Activated CD4-positive, alpha-beta T cell treated with anti-CD3 and anti-CD28 coated beads for 48 hours (primary cell): ENCODE measurements at regions not wholly inside any gene's neighbourhood (a gene's known extent, or its start where the extent isn't known, plus 50 kb on each side); places are given as distances from the start of the nearest gene placed in this dataset.

ENCODE experiments used
- DNase-seq: peaks from one replicate; pipeline ENCODE4 v3.0.0-alpha.2; 2020

DNA sequence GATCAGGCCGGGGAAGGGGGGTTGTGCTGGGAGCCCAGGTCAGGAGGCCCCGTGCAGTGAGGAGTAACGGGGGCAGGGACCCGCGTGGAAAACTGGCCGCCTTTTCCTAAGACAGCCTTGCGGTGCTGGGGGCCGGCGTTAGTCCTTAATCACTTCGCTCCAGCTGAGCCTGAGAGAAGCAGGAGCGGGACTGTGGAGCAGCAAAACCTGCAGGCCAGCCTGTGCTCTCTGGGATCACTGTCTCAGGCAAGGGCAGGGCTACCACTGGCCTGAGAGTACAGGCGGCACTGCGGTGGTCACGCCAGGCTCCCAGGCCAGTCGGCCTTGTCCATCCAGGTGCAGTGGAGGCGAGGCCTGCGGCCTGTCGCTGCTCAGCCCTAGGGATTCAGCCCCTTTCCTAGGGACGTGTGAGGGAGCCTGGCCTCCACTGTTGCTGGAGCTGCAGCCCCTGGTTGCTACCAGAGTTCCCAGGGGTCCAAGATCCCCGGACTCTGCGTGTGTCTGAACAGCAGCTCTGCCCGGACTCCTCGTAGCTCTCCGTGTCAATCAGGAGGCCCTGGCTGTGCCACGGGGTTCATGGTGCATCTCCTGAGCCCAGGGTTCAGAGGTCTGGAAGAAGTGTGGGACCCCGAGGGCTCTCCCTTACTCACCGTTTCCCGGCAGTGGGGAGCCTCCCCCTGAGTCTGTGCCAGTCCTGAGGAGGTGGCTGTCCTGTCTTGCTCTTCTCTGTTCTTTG is 2141.7 kb upstream of the TENM3 start:
- DNase-seq, result no peak

DNA sequence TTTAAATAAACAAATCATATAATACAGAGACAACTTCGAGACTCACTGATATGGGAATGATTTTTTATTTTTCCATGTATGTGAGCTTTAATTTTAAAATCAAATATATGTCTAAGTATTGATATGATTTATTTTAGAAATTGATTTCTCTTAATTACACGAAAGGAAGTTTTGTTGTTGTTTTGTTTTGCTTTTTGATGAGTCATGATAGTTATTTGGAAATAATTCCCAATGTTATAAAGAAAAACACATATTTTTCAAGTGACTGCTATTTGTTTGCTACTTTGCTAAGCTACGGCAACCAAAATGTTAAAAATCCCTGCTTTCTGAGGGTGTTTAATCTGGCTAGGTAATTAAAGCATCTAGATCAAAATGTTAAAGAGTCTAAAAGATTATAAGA is 2139.4 kb upstream of the TENM3 start:
- no peak for DNase-seq

DNA sequence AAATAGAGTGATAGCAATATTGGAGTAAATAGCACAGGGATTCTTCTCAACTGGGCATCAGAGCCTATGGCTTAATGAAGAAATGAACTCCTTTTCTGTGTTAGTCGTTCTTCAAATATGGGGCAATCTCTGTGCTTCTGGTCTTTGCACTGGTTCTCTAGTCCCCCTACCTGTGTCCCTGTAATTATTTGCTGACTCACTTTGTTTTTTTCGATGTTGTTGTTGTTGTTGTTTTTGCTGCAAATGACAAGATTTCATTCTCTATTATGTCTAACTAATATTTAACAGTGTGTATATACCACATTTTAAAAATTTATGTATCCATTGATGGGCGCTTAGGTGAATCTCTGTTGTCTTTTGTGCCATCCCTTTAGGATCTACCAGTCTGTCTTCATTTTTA is 2137.8 kb upstream of the TENM3 start:
- DNase-seq, result no peak

DNA sequence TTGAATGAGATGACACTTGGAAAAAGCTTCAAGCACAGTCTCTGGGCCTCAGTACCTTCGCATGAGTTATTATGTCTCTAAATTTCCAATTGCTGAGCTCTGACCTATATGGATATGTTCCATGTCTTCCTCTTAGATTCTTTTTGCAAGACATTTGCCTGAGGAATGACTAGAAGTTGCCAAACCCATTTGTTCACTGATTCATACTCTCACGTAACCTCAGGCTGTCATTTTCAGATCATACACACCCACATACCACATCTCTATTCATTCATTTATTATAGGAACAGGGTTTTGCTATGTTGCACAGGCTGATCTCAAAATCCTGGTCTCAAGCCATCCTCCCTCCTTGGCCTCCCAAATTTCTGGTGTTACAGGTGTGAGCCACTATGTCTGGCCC is 2137.1 kb upstream of the TENM3 start:
- DNase-seq, result no peak

DNA sequence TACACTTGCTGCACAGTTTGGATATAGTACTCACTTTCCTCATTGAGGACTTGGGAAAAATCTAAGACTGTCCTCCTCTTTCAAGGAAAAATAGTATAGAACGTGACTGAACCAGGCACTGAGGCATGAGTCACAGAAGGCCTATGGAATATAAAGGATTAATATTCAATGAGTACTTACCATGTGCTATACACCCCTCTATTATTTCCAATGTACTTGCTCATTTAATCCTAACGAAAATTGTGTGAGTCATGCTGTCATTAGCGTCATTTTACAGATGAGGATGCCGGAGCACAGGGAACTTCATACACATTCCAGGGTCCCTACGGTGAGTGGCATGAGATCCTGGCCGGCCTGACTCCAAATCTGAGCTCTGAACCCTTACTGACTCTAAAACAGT is 2136.2 kb upstream of the TENM3 start:
- no peak for DNase-seq

DNA sequence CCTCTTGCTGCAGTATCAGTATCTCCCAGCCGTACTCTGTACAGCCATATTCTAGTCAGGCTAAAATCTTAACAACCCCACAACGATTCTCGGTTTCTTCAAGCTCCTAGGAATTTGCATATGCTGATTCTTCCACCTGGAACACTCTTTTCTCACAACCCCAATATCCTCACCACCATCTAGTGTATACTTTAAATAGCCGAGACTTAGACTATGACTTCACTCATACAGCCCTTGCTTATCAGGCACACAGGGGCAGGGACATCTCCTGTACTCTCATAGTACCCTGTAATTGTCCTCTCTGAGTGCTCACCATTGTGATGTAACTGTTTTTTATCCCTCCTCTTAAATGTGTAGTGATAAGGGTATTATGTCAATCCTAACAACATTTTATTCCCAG is 2126.4 kb upstream of the TENM3 start:
- no peak for DNase-seq

DNA sequence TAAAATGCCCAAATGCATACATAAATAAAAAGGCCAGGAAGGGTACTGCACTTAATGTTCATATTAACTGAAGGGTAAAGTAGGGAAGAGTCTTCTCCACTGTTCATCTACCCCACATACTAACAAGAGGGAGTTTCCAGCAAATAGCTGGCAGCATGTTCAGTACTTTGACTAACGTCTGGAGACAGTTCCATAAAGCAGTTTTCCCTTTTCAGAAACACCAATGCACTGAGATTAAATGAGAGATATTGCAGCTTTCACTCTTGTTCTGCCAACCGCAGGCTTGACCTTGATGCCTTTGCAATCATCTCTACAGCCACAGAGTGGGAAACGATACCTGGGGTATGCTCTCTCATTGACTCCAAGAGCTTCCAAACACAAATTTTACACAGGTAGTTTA is 2123.1 kb upstream of the TENM3 start:
- no peak for DNase-seq

DNA sequence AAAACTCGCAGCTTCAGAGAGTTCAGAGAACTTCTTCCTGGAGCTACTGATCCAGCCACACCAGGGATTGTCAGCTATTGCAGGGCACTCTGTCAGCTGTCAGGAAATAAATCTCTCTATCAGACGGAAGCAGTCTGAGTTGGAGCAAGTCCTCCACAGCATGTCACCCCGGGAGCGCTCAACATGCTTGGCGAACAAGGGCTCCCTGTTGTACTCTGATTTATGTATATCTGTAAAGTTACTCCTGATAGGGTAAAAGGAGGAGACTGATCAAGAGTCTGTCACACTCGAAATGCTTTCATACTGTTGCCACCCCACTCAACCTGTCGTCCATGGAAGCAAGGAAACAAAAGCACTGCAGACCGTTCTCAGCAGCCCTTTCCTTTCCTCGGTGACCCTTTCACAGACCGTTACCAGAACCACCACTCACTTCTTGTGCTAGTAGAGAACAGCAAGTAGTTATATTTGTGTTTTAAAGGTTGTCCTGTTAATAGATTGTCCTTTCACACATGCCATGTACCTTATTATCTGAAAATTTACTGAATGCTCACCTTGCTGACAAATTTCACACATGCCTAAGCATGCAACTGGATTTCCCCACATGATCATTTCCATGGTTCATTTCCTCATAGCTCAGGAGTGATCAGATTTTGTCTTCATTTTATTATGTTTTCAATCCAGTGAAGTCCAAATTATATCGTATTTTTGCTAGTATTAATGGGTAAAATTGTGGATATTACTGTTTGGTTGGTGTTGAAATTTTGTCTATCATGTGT is 2108.9 kb upstream of the TENM3 start:
- peak; percentile 1 for DNase-seq

DNA sequence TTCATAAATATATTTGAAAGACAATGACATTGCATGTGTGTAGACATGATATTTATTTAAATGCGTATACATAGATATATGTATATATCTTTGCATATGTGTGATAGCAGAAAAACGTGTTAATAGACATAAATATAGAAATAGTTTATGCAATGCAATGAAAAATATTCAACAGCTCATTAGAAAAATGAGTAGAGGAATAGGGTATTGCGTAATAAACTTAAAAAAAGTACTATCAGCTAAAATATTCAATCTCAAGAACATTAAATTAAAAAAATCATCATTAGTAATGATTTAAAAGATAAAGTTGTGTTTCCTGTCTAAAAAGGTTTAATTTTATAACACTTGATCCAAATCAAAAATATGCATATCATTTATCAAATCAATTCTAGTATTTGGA is 2101.5 kb upstream of the TENM3 start:
- no peak for DNase-seq

DNA sequence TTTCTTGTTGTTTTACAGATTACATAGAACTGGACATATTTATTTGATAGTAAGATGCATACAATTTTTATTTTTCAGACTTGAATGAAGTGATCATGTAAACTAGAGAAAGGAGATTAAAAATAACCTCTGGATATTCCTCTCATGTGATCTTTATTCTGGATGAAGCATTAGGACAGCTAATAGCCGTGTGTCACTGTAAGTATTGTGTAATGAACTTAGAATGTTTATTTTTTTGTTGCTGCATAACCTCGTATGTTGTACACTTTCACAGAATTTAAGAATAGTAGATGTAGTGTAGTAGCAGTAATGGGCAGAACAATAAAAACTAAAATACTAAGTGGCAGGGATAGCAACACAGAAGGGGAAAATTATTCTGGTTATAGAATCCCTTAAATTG is 2094.5 kb upstream of the TENM3 start:
- DNase-seq, result no peak

DNA sequence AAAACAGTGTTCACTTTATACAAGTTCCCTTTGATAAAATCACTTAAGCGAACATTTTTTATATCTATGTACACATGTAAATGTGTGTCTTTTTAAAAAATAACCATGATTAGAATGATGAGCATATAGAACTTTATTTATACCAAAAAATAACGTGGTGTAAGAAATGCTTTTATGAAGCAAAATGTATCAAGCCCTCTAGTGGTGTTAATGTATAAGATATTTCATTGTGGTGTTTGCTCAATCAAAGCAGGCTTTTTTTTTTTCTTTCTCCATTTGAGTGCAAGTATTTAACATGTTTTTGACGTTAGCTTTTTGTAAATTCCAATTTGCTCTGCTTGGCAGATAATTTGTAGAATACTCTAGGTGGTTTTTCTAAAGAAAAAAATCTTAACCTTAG is 2092.4 kb upstream of the TENM3 start:
- DNase-seq, result no peak

DNA sequence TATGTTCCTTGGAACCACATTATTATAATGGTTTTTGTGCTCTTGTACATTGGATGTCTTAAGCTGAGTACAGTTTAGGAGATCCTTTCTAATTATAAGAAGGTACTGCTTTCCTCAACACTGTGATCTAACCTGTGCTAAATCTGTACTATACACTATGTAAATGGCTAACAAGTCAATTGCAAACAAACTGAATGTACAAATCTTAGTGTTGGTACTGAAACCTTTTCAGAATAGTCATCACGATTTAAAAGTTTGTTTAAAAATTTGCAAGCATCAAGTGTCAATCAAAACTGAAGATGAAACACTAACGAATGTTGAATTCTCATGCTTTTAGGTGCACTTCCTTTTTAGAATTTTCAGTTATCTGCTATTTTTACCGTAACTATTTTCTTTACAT is 2090.4 kb upstream of the TENM3 start:
- no peak for DNase-seq

DNA sequence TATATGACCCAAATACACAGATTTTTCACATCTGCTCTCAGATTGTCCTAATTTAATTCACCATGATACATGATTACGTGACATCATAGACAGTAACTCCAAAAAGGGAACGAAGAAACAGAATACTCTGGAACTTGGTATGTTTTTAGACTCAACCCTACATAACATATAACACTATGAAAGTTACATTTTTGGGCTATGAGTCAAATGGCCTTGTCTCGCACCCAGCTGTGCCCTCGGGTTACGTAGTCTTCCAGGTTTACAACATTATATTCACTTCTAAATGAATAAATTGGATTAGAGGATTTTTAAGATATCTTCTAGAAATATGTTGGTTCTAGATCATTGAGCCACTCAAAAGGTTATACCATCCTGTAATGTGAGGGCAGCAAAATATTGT is 2089.6 kb upstream of the TENM3 start:
- no peak for DNase-seq

DNA sequence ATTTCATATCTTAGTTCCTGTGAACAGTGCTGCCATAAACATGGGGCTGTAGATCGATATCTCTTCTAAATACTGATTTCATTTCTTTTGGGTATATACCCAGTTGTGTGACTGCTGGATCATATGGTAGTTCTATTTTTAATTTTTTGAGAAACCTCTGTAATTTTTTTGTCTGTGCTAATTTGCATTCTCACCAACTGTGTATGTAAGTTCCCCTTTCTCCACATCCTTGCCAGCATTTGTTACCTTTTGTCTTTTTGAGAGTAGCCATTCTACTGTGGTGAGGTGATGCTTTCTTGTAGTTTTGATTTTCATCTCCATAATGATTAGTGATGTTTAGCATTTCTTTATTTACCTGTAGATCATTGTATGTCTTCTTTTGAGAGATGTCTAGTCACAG is 2086.5 kb upstream of the TENM3 start:
- no peak for DNase-seq

DNA sequence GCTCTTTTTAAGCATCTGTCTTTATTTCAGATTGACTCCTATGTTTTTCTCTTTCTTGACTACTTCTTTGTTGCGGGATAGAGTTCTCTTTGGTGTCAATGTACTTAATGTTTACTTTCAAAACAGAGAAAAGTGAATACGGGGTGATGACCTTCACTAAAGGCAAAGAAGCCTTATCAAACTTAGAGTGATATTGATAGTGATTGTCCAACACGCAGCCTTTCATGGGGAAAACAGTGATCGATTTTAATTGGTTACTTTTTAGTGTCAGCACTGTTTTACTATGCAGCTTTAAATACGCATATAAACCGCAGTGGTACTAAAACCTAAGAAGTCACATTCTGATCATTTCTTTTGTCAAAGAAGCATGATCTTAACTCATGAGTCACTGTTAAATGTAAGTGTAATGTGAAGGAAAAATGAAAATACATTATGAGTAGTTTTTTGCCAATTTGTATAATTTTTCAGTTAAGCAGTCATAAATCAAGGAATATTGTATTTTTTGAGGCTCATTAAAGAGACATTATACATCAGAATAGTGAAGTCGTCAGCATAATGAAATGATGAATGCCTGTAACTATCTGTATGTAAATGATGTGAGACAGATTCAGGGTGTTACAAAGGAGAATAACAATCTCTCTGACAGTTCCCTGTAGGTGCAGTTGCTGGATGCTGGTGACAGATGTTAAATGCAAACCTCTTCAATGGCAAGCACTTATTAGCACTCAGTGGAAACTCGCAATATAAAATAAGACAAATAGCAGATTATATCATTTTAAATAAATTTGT is 2082.8 kb upstream of the TENM3 start:
- no peak for DNase-seq

DNA sequence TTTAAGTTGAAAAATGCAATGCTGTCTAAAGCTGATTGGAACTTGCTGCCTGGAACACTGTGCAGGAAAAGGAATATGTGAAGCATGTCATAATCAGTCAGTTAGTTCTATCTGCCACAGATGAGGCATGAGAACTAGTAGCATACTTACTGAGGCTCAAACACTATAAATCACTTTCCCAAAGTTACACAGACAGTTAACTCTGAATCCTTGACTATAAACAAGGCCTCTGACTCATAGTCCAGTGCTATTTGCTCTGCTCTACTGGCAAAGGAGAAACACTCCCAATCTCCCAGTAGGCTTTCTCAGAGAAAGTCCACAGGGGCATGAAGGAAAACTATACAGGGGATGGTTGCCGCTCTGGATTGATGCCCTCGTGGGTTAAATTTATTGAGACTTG is 2078.4 kb upstream of the TENM3 start:
- no peak for DNase-seq

DNA sequence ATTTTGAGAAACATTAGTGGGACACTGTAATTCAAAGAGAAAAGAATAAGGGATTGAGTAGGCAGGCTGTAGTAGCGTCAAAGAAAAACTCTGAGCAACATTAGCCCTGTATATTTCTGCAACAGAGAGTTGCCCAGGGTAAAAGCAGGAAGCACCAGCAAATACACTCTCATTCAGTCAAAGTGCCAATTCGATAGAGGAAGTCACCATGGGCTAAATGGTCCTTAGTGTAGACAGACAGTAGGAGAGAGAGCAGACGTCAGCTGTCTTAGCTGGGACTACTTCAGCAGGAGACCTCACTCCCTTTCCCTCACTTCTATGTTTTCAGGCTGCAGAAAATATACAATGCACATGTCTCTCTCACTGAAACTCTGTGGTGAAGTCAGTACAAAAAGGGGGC is 2073.8 kb upstream of the TENM3 start:
- DNase-seq, result no peak

DNA sequence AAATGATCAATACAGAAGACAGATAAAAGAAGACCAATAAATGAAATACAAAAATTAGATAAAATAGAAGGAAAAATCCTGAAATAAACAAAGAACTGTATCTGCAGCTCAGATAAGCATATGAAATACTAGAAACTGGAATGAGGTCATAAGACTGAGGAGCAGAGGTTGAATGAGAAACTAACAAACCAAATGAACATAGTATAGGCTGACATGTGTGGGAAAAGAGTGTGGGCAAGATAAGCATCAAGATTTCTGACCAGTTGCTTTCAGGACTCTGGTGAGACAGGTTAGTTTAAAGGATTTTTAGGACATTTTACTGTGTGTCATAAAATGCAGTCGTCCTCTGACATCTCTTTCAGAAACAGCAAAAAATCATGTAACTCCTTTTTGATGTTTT is 2073.2 kb upstream of the TENM3 start:
- no peak for DNase-seq

DNA sequence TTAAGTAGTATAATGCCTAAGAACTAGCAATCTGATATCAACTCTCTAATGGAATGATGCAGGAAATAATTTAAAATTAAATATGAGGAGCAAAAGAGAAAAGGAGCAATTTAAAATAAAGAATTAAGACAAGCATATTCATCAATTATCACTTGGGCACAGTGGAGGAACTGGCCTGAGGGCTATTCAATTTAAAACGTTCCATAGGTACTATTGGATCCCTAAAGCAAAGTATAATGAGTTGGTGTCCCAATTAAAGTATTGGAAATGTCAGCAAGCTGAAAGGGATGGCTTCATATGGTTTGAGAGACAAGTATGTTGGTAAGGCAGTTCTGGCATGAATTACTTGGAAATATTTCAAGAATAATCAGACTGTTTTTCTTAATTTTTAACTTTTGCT is 2064.1 kb upstream of the TENM3 start:
- DNase-seq, result no peak

DNA sequence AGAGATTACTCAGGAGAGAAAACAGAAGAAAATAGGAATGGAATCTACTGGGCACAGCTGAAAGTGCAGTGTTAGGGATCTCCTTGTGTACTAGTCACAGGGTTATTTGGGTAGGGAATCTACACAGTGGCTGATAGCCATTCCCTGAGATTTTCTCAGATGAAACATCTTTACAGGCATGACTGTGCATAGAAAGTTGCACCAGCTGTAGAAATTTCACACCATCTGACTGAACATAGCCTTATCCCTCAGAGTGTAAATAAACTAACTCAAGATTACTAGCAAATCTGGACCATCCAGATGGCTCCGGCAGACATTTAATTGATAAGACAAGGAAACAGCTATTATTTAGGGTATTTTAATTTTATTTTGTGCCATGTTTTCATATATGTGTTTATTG is 2053.5 kb upstream of the TENM3 start:
- no peak for DNase-seq

DNA sequence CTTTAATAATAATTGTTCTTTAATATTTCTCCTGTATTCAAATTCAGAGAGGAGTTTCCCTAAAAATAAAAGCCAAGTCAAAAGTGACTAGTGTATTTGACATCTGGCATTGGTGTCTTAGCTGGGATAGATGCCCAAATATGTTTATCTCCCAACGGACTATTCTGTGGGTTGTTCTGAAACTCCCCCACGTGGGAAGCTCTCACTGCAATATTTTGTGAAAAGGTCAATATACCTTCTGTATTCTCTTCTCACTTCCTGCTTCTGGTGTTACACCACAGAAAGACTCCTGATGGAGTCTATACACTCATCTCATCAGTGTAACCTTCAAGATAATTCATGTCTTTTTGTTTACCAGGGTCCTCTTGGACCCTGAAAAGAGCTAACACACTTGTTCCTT is 2052.8 kb upstream of the TENM3 start:
- DNase-seq, result no peak

DNA sequence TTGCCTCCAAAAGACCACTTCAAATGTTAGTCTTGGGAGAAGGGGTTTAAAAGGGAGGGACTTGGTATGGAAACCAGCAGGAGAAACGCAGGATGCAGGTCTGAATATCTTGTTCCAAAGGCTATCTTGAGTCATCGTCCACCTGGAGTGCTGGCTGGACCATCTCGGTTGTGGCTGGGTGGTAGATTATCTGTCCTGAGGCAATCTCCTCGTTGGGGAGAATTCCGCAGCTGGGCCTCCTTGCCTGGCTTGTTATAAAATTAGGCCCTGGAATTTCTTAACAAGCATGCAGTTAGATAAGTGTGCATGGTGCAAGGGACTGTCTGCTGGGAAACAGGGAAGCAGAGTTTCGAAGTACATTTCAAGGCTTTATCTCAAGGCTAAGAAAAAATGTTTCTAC is 2045.7 kb upstream of the TENM3 start:
- no peak for DNase-seq

DNA sequence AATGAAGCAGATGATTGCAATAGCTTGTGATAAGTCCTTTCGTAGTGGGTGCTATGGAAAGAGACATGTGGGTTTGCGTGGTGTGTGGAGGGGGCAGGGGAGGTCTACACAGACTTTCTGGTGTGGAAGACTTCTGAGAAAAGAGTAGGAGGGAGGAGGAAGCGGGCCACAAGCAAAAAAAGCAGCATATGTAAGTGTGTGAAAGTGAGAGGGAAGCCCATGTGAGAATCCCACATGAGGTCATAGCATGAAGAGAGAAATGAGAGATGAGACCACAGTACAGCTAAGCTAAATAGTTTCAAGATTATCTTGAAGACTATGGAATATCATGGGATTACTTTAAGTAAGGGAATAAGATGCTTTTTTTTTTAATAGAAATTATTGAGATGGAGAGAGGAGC is 2039.9 kb upstream of the TENM3 start:
- no peak for DNase-seq

DNA sequence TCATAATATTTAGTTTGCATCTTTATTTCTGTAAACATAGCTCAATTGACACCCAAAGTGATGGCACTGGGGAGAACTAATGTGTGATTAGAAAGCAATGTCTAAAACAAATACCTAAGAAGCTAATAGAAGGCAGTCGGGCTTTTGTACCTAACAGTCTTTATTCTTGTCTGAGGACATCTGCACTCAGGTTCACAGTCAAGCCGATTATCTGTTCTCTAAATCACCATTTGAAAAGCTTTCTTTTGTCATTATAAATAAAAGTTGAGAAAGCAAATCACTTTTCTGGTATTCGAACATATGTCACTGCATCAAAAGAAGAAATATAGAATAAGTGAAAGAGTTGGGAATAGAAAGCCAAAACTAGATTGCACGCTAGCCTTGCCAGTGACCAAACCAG is 2037.9 kb upstream of the TENM3 start:
- DNase-seq, result no peak
